Skeletal muscle tissue (tissue), 3 donors: ENCODE measurements at regions not wholly inside any gene's neighbourhood (a gene's known extent, or its start where the extent isn't known, plus 50 kb on each side); places are given as distances from the start of the nearest gene placed in this dataset.
"Not testable (repeated sequence)": the region's sequence is repeated elsewhere in the genome, so short reads cannot be mapped to it uniquely, and the experiment has no call there.

Source experiments
- H3K27ac ChIP-seq: one replicate; pipeline ENCODE4 v1.7.0; 2013; ENCODE audit warnings: mild to moderate bottlenecking, low read depth, low read length, inconsistent platforms
- H3K27me3 ChIP-seq, 3 donors: one replicate each; pipeline ENCODE4 v1.7.0; 2013; ENCODE audit warnings: low read length in 3 of 3; ENCODE audit not compliant: control insufficient read depth in 3 of 3, insufficient read depth in 3 of 3
- H3K36me3 ChIP-seq, 3 donors: one replicate each; pipeline ENCODE4 v1.7.0; 2013; ENCODE audit warnings: low read length in 3 of 3; ENCODE audit not compliant: control insufficient read depth in 3 of 3, insufficient read depth in 3 of 3
- H3K4me1 ChIP-seq, 3 donors: one replicate each; pipeline ENCODE4 v1.7.0; 2013; ENCODE audit warnings: low read length in 3 of 3, mild to moderate bottlenecking in 3 of 3; ENCODE audit not compliant: control insufficient read depth in 3 of 3, insufficient read depth in 3 of 3
- H3K4me3 ChIP-seq, 3 donors: one replicate each; pipeline ENCODE4 v1.7.0; 2013; ENCODE audit warnings: low read length in 3 of 3
- H3K9ac ChIP-seq, 3 donors: one replicate each; pipeline ENCODE4 v1.7.0; 2013; ENCODE audit warnings: low read length in 3 of 3, mild to moderate bottlenecking in 3 of 3, moderate library complexity in 2 of 3, low read depth in 1 of 3
- H3K9me3 ChIP-seq, 3 donors: one replicate each; pipeline ENCODE4 v1.7.0; 2013; ENCODE audit warnings: low read length in 3 of 3; ENCODE audit not compliant: control insufficient read depth in 3 of 3
- donor health status: Osteomylitis.

DNA sequence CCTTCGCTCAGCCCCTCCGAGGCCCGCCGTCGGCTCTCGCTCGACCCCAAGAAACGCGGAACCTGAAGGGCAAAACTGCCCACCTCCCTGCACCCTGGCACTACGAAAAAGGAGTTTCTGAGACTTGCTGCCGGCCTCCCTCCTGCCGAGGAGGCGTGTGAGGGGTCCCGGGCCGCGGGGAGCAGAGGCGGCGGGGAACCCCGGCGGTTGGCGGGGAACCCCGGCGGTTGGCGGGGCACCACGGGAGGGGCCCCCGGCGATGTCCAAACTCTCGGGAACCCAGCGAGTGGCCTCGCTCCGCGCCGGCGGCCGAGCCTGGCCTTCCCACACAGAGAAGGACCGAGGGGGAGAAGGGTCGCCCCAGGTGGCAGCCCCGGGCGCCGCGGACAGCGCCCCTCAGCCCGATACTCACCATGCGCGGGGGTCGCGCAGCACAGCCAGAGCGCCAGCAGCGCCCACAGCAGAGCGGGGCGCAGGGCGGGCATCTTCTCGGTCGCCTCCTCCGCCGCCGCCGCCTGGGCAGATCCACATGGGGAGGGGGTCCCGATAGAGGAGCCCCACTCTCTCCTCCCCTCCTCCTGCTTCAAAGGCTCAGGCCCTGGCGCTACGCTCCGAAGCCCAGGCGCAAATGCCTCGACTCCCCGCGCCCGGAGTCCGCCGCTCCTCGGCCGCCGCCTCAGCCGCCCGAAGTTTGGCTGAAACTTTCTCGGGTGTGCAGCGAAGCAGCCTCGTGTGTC, 69.4 kb upstream of the NUDT4B start:
- H3K4me1 ChIP-seq, H3K27me3 ChIP-seq, H3K36me3 ChIP-seq, H3K27ac ChIP-seq, H3K9me3 ChIP-seq: not testable (repeated sequence)
- H3K9ac ChIP-seq, result peak overlapping the region in 1 of 3 donors; percentile 50
- peak overlapping the region in 1 of 3 donors; percentile 29 for H3K4me3 ChIP-seq

GRCh38 chr1:148679787-148680326, 68.7 kb upstream of the NUDT4B start:
- not testable (repeated sequence) for H3K4me1 ChIP-seq, H3K27me3 ChIP-seq, H3K4me3 ChIP-seq, H3K27ac ChIP-seq, H3K9ac ChIP-seq, H3K9me3 ChIP-seq, H3K36me3 ChIP-seq

- not testable (repeated sequence) for H3K4me3 ChIP-seq, H3K27ac ChIP-seq, H3K9me3 ChIP-seq, H3K27me3 ChIP-seq, H3K4me1 ChIP-seq, H3K9ac ChIP-seq, H3K36me3 ChIP-seq
Measured at GRCh38 chr1:148686735-148687134, 61.8 kb upstream of the NUDT4B start.

DNA sequence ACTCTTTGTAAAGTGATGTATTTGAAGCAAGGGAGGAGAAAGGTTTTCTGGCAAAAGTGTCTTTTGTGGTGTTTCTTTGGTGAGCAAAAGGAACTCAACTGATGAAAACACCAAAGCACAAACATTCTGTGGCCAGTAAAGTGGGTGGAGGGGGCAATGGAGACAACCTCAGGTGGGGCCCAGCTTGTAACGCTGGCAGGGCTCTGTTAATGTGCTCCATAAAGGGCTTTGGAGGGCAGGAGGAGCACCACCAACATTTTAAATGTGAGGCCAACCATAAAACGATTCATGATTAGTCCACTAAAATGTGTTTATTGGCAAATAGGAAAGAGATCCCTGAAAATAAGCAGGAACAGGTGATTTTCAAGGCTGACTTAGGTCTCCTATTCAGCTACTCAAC, 61.2 kb upstream of the NUDT4B start:
- H3K9ac ChIP-seq, H3K36me3 ChIP-seq, H3K27ac ChIP-seq, H3K4me1 ChIP-seq, H3K9me3 ChIP-seq, H3K27me3 ChIP-seq, H3K4me3 ChIP-seq: not testable (repeated sequence)
